WERI-Rb-1 (cell line): ENCODE measurements at regions not wholly inside any gene's neighbourhood (a gene's known extent, or its start where the extent isn't known, plus 50 kb on each side); places are given as distances from the start of the nearest gene placed in this dataset.

Experiments used
- DNase-seq: peaks from one replicate; pipeline ENCODE4 v3.0.0-alpha.2; 2020
- H3K27ac ChIP-seq: fragments of 250-450 bp; sonication (Bioruptor Pico); 2 replicates; pipeline ENCODE4 v1.5.1; 2020; ENCODE audit warnings: mild to moderate bottlenecking, moderate library complexity
- H3K27me3 ChIP-seq: fragments of 250-450 bp; sonication (Bioruptor Pico); 2 replicates; pipeline ENCODE4 v1.5.1; 2021; ENCODE audit warnings: mild to moderate bottlenecking, low read depth, moderate library complexity; ENCODE audit not compliant: insufficient read depth, severe bottlenecking
- H3K36me3 ChIP-seq: fragments of 250-450 bp; sonication (Bioruptor Pico); 2 replicates; pipeline ENCODE4 v1.5.1; 2020; ENCODE audit warnings: mild to moderate bottlenecking, moderate library complexity
- H3K4me3 ChIP-seq: 2 replicates; pipeline ENCODE4 v1.5.1; 2011; ENCODE audit warnings: low read depth, mild to moderate bottlenecking, control low read depth, low read length
- H3K9me3 ChIP-seq: fragments of 250-450 bp; sonication (Bioruptor Pico); 2 replicates; pipeline ENCODE4 v1.5.1; 2021; ENCODE audit warnings: mild to moderate bottlenecking, moderate library complexity; ENCODE audit not compliant: severe bottlenecking
- CTCF ChIP-seq: IDR thresholded peaks from 2 replicates; pipeline ENCODE4 v1.5.1; 2011; ENCODE audit warnings: low read depth, mild to moderate bottlenecking, control low read depth, inconsistent platforms, low read length

DNA sequence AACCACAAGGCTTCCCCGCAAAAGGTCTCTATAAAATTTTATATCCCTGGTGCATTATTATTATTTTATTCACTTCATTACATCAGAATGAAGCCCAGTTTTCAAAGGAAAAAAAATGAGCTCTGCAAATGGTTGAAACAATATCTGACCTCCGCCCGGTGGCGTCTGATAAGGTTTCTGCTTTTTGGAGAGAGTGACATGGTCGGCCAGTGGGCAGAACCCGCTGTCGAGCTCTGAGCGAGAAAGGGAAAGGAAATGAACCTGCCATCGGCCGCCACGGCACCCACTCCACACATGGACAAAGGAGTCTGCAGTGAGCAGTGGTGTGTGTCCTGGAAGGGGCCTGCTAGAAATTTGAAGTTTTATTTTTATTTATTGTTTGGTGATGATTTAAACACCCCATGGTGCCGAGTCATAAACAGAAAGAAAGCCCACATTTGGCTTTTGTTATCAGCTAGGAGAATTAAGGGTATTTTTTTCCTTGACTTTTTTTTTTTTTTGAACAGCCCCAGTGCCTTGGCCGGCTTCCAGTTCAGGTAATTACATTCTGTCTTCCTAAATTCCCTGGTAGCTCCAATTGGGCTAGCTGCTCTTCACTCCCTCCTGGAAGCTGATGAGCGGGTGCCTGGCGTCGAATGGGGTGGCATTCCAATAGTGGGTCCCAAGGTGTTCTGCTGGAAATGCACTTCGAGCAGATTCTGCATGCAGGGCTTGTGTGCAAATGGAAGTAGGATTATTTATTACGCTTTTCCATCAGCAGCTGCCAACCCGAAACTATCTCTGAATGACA is 149.4 kb upstream of the MKI67 start:
- Histone ChIP-seq H3K4me3 (no peak overlapping the region), H3K9me3 (no peaks in the 10 kb centered on the region), H3K27me3 (peaks cover 16% of the 10 kb centered on the region), H3K36me3 (no peaks in the 10 kb centered on the region), H3K27ac (no peak overlapping the region)
- no peak for TF ChIP-seq CTCF
- DNase-seq = no peak

DNA sequence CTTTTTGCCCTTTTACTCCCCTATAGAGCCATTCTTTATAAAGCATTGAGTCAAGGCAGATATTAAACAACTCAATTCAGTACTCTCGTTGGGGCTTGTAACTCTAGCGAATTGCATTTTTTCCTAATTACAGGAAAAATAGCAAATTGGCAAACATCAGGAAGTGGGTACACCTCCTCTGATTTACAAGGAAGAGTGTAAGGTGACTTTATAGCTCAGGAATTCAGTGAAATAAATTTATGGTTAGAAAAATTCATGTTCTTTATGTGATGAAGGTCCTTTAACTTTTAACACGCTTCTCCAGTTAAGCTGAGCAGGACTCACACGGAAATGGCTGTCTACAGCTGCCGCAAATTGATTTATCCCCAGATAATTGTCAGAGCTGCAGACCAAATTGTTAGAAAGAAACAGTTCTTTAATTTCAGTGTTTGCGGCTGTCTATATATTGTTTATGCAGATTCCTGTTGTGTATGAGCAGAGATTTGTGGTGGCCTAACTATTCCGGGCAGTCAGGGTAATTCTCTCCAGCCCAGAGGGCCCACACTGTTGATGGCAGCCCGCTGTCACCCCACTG is 151.1 kb upstream of the MKI67 start:
- no peak for TF ChIP-seq CTCF
- no peaks in the 10 kb centered on the region for H3K36me3 ChIP-seq
- DNase-seq = no peak
- no peak overlapping the region for H3K4me3 ChIP-seq
- peaks cover 16% of the 10 kb centered on the region for H3K27me3 ChIP-seq
- H3K9me3 ChIP-seq = no peaks in the 10 kb centered on the region
- H3K27ac ChIP-seq = no peak overlapping the region

- Histone ChIP-seq H3K9me3 (no peaks in the 10 kb centered on the region), H3K4me3 (no peak overlapping the region), H3K27me3 (peaks cover 14% of the 10 kb centered on the region), H3K27ac (no peak overlapping the region), H3K36me3 (no peaks in the 10 kb centered on the region)
- DNase-seq = no peak
- TF ChIP-seq CTCF = no peak
Observed at GRCh38 chr10:128278362-128278761, 152.1 kb upstream of the MKI67 start.

DNA sequence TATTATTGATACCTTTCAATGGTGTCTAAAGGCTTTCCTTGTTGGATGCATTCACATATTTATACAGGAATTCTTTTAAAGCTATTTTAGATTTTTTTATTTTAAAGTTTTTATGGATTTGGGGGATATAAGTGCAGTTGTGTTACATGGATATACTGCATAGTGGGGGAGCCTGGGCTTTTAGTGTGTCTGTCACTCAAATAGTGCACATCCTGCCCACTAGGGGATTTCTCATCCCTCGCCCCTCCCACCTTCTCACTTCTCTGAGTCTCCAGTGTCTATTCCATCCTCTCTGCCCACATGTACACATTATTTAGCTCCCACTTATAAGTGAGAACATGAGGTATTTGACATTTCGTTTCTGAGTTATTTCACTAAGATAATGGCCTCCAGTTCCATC is 154.0 kb upstream of the MKI67 start:
- Histone ChIP-seq H3K27ac (no peak overlapping the region), H3K9me3 (no peaks in the 10 kb centered on the region), H3K4me3 (no peak overlapping the region), H3K27me3 (peaks cover 2% of the 10 kb centered on the region), H3K36me3 (no peaks in the 10 kb centered on the region)
- TF ChIP-seq CTCF = 0 out of 2 replicates have a peak, but pooled peaks have one; percentile 2
- DNase-seq = no peak

DNA sequence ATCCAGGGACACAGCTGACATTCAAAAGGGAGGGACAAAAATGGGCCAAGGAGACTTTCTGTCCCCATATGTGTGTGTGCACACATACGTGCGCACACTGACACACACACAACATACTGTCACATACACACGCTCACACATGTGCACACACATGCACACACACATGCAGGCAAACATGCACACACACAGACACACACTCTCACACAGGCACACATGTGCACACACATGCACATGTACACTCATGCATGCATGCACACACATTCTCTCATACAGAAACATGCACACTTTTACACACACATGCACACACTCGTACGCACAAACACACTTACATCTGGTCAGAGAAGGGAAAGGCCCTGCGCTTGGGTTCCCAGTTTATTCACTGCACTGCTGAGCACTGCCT is 155.1 kb upstream of the MKI67 start:
- Histone ChIP-seq H3K36me3 (no peaks in the 10 kb centered on the region), H3K27me3 (peaks cover 1% of the 10 kb centered on the region), H3K9me3 (no peaks in the 10 kb centered on the region), H3K4me3 (no peak overlapping the region), H3K27ac (no peak overlapping the region)
- no peak for DNase-seq
- TF ChIP-seq CTCF = no peak
